ENCODE measurements at regions not wholly inside any gene's neighbourhood (a gene's known extent, or its start where the extent isn't known, plus 50 kb on each side); places are given as distances from the start of the nearest gene placed in this dataset.
"Not testable (repeated sequence)": the region's sequence is repeated elsewhere in the genome, so short reads cannot be mapped to it uniquely, and the experiment has no call there.

DNA sequence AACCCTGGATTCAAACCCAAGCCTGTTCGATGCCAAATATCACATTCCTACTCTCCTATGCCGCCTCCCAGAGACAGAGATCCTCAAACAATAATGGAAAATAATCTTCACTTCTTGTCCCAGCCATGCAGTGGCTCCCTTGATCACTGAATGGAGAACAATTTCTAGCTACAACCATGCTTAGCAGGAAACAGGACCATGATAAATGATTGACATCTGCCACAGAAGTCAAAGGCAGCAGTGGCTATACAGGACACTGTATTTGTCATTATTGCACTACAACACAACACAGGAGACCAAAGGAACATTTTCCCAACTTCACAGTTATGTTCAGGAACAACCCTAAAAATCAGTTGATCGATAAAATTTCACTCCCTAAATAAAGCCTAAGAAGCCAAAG, 243.3 kb upstream of the SLC7A11 start:
- TF ChIP-seq POLR2AphosphoS5 (IDR thresholded peaks at IDR 0.05), result no peak
- TF ChIP-seq POLR2A (IDR thresholded peaks at IDR 0.05), result no peak
- TF ChIP-seq, protein P1, sequence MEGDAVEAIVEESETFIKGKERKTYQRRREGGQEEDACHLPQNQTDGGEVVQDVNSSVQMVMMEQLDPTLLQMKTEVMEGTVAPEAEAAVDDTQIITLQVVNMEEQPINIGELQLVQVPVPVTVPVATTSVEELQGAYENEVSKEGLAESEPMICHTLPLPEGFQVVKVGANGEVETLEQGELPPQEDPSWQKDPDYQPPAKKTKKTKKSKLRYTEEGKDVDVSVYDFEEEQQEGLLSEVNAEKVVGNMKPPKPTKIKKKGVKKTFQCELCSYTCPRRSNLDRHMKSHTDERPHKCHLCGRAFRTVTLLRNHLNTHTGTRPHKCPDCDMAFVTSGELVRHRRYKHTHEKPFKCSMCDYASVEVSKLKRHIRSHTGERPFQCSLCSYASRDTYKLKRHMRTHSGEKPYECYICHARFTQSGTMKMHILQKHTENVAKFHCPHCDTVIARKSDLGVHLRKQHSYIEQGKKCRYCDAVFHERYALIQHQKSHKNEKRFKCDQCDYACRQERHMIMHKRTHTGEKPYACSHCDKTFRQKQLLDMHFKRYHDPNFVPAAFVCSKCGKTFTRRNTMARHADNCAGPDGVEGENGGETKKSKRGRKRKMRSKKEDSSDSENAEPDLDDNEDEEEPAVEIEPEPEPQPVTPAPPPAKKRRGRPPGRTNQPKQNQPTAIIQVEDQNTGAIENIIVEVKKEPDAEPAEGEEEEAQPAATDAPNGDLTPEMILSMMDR (IDR thresholded peaks at IDR 0.05), result no peak
- no peaks in the 10 kb centered on the region for H3K36me3 ChIP-seq
- intact Hi-C loops (cut with DNase I), result no loop called here
- H3K27ac ChIP-seq, result no peak overlapping the region
- no peaks in the 10 kb centered on the region for H3K9me3 ChIP-seq
- DNase-seq (ENCODE audit: low spot score), result no peak
- H3K4me1 ChIP-seq (replicated peaks), result no peaks in the 10 kb centered on the region
- H3K4me3 ChIP-seq, result no peak overlapping the region
- WGBS, result 91% methylated on average over 3 of the region's 3 CpGs
- no peaks in the 10 kb centered on the region for H3K27me3 ChIP-seq (replicated peaks; ENCODE audit: insufficient read depth)

DNA sequence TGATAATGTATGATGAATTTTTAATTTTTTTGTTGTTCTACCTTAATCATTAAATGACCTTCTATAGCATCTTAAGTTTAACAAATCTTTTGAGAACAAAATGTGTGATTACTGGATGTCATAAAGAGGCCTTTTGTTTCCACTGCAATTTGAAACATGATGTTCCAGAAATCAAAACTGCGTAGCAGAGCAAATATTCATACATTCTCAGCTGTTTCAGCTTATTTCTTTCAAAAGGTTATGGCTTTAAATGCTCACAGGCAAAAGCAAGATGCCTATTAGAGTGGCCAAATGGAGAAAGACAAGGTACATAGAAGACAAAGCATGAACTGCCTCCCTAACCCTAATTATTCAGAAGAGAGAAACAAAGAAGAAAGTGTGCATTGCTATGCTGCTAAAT, 233.0 kb upstream of the SLC7A11 start:
- H3K36me3 ChIP-seq, result no peaks in the 10 kb centered on the region
- no peaks in the 10 kb centered on the region for H3K9me3 ChIP-seq
- TF ChIP-seq POLR2A (IDR thresholded peaks at IDR 0.05) (no peak), POLR2AphosphoS5 (IDR thresholded peaks at IDR 0.05) (no peak)
- TF ChIP-seq, protein P1 (IDR thresholded peaks at IDR 0.05), result no peak
- no peaks in the 10 kb centered on the region for H3K4me1 ChIP-seq (replicated peaks)
- no peak overlapping the region for H3K4me3 ChIP-seq
- 78% methylated on average over 1 of the region's 1 CpG for WGBS
- H3K27ac ChIP-seq, result no peak overlapping the region
- intact Hi-C loops (cut with DNase I), result no loop called here
- DNase-seq (ENCODE audit: low spot score), result no peak
- H3K27me3 ChIP-seq (replicated peaks; ENCODE audit: insufficient read depth), result no peaks in the 10 kb centered on the region

DNA sequence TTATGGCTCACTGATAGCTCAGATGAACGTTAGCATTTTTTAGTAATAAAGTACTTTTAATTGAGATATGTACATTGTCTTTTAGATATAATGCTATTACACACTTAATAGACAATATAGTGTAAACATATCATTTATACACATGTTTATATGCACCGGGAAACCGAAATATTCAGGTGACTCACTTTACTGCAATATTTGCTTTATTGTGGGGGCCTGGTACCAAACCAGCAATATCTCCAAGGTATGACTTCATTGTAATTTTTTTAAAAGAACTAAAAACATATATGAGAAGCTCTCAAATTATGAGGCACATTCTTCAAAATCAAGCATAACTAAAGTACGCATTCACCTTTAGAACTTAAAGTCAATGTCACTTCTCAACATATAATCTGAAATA, 231.2 kb upstream of the SLC7A11 start:
- TF ChIP-seq POLR2A (IDR thresholded peaks at IDR 0.05) (no peak), POLR2AphosphoS5 (IDR thresholded peaks at IDR 0.05) (no peak)
- TF ChIP-seq, protein P1 (IDR thresholded peaks at IDR 0.05), result no peak
- intact Hi-C loops (cut with DNase I), result no loop called here
- H3K4me1 ChIP-seq (replicated peaks), result no peaks in the 10 kb centered on the region
- no peak for DNase-seq (ENCODE audit: low spot score)
- H3K9me3 ChIP-seq, result no peaks in the 10 kb centered on the region
- no peak overlapping the region for H3K27ac ChIP-seq
- H3K27me3 ChIP-seq (replicated peaks; ENCODE audit: insufficient read depth), result no peaks in the 10 kb centered on the region
- WGBS, result 90% methylated on average over 4 of the region's 4 CpGs
- H3K36me3 ChIP-seq, result no peaks in the 10 kb centered on the region
- no peak overlapping the region for H3K4me3 ChIP-seq

DNA sequence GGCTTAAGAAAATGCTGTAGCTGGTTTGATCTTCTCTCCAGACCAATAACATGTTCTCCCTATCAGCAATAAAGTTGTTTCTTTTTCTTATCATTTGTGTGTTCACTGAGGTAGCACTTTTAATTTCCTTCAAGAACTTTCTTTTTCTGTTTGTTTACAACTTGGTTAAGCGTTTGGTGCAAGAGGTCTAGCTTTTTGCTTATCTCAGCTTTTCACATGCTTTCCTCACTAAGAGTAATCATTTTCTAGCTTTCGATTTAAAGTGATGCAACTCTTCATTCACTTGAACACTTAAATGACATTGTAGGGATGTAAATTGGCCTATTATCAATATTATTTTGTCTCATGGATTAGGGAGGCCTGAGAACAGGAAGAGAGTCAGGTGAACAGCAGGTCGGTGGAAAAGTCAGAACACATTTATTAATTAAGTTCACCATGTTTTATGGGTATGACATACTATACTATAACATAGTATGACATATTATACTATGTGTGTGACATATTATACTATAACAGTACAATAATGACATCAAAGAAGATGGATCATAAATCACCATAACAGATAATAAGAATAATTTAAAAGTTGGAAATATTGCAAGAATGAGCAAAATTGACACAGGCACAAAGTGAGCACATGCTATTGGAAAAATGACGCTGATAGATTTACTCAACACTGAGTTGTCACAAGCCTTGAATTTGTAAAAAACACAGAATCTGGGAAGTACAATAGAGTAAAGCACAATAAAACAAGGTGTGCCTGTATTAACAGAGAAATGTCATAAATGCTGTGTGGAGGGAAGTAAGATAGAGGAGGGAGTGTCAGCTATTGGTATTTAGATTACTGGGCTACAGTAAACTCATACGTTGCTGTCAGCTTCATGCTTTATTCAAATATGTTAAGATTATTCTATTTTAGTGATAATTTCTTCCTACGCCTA, 218.6 kb upstream of the SLC7A11 start:
- TF ChIP-seq POLR2A (IDR thresholded peaks at IDR 0.05), result no peak
- TF ChIP-seq POLR2AphosphoS5 (IDR thresholded peaks at IDR 0.05), result no peak
- TF ChIP-seq, protein P1 (IDR thresholded peaks at IDR 0.05), result no peak
- DNase-seq (ENCODE audit: low spot score), result no peak
- H3K27ac ChIP-seq, result no peak overlapping the region
- H3K36me3 ChIP-seq, result no peaks in the 10 kb centered on the region
- no peaks in the 10 kb centered on the region for H3K4me1 ChIP-seq (replicated peaks)
- H3K4me3 ChIP-seq, result no peak overlapping the region
- H3K27me3 ChIP-seq (replicated peaks; ENCODE audit: insufficient read depth), result no peaks in the 10 kb centered on the region
- intact Hi-C loops (cut with DNase I), result no loop called here
- no peaks in the 10 kb centered on the region for H3K9me3 ChIP-seq
- WGBS, result 78% methylated on average over 6 of the region's 6 CpGs

DNA sequence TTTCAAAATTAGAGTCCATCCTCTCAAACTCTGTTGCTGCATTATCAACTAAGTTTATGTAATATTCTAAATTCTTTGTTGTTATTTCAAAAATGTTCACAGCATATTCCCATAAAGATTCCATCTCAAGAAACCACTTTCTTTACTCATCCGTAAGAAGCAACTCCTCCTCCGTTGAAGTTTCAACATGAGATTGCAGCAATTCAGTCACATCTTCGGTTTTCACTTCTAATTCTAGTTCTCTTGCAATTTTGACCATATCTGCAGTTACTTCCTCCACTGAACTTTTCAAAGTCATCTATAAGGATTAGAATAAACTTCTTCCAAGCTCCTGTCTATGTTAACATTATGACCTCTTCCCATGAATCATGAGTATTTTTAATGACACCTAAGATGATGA, 216.6 kb upstream of the SLC7A11 start:
- intact Hi-C loops (cut with DNase I), result no loop called here
- no peak overlapping the region for H3K27ac ChIP-seq
- H3K36me3 ChIP-seq, result no peaks in the 10 kb centered on the region
- no peaks in the 10 kb centered on the region for H3K27me3 ChIP-seq (replicated peaks; ENCODE audit: insufficient read depth)
- DNase-seq (ENCODE audit: low spot score), result no peak
- H3K4me1 ChIP-seq (replicated peaks), result no peaks in the 10 kb centered on the region
- H3K4me3 ChIP-seq, result no peak overlapping the region
- no peaks in the 10 kb centered on the region for H3K9me3 ChIP-seq
- 90% methylated on average over 3 of the region's 3 CpGs for WGBS
- TF ChIP-seq, protein P1 (IDR thresholded peaks at IDR 0.05), result no peak
- TF ChIP-seq POLR2A (IDR thresholded peaks at IDR 0.05) (no peak), POLR2AphosphoS5 (IDR thresholded peaks at IDR 0.05) (no peak)

DNA sequence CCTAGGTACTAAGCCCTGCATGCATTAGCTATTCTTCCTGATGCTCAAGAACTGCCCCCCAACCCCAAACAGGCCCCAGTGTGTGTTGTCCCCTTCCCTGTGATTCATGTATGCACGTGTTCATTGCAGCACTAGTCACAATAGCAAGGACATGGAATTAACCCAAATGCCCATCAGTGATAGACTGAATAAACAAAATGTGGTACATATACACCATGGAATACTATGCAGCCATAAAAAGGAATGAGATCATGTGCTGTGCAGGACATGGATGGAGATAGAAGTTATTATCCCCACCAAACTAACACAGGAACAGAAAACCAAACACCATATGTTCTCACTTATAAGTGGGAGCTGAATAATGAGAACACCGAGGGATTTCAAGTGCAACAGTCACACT, 214.2 kb upstream of the SLC7A11 start:
- DNase-seq (ENCODE audit: low spot score); H3K4me3 ChIP-seq; intact Hi-C loops (cut with DNase I); H3K9me3 ChIP-seq; H3K27me3 ChIP-seq (replicated peaks; ENCODE audit: insufficient read depth); H3K27ac ChIP-seq; H3K36me3 ChIP-seq; H3K4me1 ChIP-seq (replicated peaks): not testable (repeated sequence)
- 96% methylated on average over 2 of the region's 2 CpGs for WGBS
